GM12878 (cell line): ENCODE measurements at regions not wholly inside any gene's neighbourhood (a gene's known extent, or its start where the extent isn't known, plus 50 kb on each side); places are given as distances from the start of the nearest gene placed in this dataset.
A peak's percentile ranks its signal among the peaks of the same experiment; 100 is the strongest.

Experiments
- BRCA1 ChIP-seq: IDR thresholded peaks from 2 replicates; pipeline ENCODE4 v1.6.1; 2011; ENCODE audit warnings: low read depth, low read length, improper control_type of control experiment
- GABPA ChIP-seq: IDR thresholded peaks from 2 replicates; pipeline ENCODE4 v1.6.1; 2014; ENCODE audit warnings: antibody characterized with exemption, low read depth, mild to moderate bottlenecking, inconsistent platforms
- GATAD2B ChIP-seq: fragments of 450-650 bp; conservative IDR thresholded peaks from 2 replicates; pipeline ENCODE4 v1.6.1; 2017; ENCODE audit warnings: low read depth, mild to moderate bottlenecking, moderate library complexity
- MEF2A ChIP-seq: IDR thresholded peaks from 2 replicates; pipeline ENCODE4 v1.6.1; 2011; ENCODE audit warnings: low read depth, mild to moderate bottlenecking, low read length, moderate library complexity; ENCODE audit not compliant: insufficient read depth
- MTA3 ChIP-seq: IDR thresholded peaks from 2 replicates; pipeline ENCODE4 v1.6.1; 2012; ENCODE audit warnings: low read length, inconsistent platforms, borderline replicate concordance
- MXI1 ChIP-seq: fragments of 150-350 bp; IDR thresholded peaks from 2 replicates; pipeline ENCODE4 v1.6.1; 2011; ENCODE audit warnings: low read depth, mild to moderate bottlenecking, inconsistent platforms, low read length, improper control_type of control experiment
- NR2C1 ChIP-seq: fragments of 450-650 bp; IDR thresholded peaks from 2 replicates; pipeline ENCODE4 v1.6.1; 2017; ENCODE audit warnings: antibody characterized with exemption, mild to moderate bottlenecking, moderate library complexity
- RAD51 ChIP-seq: fragments of 450-650 bp; IDR thresholded peaks from 2 replicates; pipeline ENCODE4 v1.6.1; 2016; ENCODE audit warnings: moderate library complexity, mild to moderate bottlenecking, inconsistent platforms
- RFX5 ChIP-seq: IDR thresholded peaks from 2 replicates; pipeline ENCODE4 v1.6.1; 2011; ENCODE audit warnings: low read depth, low read length, improper control_type of control experiment
- SIN3A ChIP-seq: IDR thresholded peaks from 2 replicates; pipeline ENCODE4 v1.6.1; 2012; ENCODE audit warnings: low read depth, low read length, improper control_type of control experiment
- TBL1XR1 ChIP-seq: IDR thresholded peaks from 2 replicates; pipeline ENCODE4 v1.6.1; 2012; ENCODE audit warnings: low read depth, low read length, improper control_type of control experiment
- ZNF622 ChIP-seq: fragments of 450-650 bp; IDR thresholded peaks from 2 replicates; pipeline ENCODE4 v1.6.1; 2017; ENCODE audit warnings: mild to moderate bottlenecking, inconsistent platforms
- TF ChIP-seq, protein P1 (sequence below): fragments of 450-650 bp; IDR thresholded peaks from 2 replicates; pipeline ENCODE4 v1.6.1; 2017; ENCODE audit warnings: borderline replicate concordance
- TF ChIP-seq, protein P2 (sequence below): IDR thresholded peaks from 2 replicates; pipeline ENCODE4 v1.6.1; 2012; ENCODE audit warnings: low read length, inconsistent platforms
- TF ChIP-seq, protein P3 (sequence below): fragments of 450-650 bp; IDR thresholded peaks from 2 replicates; pipeline ENCODE4 v1.6.1; 2017; ENCODE audit warnings: mild to moderate bottlenecking, low read depth, inconsistent platforms; ENCODE audit not compliant: poor library complexity, severe bottlenecking
- TF ChIP-seq, protein P4 (sequence below): fragments of 450-650 bp; IDR thresholded peaks from 2 replicates; pipeline ENCODE4 v1.6.1; 2016; ENCODE audit warnings: mild to moderate bottlenecking, moderate library complexity, borderline replicate concordance
- TF ChIP-seq, protein P5 (sequence below): fragments of 450-650 bp; formaldehyde crosslinking; IDR thresholded peaks from 2 replicates; pipeline ENCODE4 v1.5.0; 2022; ENCODE audit warnings: mild to moderate bottlenecking, missing genetic modification characterization

DNA sequence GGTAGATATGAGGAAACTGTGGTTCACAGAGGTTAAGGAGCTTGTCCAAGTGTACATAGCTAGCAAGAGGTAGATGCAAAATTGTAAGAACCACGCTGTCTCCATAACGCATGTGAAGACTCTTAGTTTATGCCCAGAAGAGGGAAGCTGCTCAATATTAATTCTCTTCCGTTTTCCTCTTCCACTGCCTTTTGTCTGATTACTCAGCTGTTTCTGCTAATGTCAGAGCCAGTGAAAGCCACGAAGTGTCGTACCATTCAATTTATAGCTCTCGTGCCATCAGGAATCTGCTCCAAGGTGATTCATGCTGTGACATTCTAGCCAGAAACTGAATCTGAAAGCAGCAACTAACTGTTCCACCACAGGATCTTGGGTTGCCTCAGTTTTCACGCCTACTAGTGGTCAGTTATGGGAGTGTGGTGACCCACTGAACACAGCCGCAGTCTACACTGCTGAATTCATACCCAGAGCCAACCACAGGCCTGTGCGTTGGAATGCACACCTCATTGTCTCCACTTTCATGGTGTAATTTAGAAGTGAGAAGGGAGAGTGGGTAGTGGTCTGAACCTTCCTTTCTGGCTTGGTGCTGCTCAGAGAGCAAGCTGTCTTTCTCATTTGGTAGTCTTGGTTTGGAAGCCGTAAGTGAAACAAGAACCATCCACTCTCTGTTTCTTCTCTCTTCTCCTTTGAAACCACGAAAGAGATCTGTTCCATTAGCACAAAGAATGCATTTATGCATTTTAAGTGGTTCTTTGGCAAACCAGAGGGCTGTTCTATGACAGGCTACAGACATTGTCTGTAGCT lies 74.2 kb upstream of the NAP1L1 start (continued):
- TF ChIP-seq, protein P1, sequence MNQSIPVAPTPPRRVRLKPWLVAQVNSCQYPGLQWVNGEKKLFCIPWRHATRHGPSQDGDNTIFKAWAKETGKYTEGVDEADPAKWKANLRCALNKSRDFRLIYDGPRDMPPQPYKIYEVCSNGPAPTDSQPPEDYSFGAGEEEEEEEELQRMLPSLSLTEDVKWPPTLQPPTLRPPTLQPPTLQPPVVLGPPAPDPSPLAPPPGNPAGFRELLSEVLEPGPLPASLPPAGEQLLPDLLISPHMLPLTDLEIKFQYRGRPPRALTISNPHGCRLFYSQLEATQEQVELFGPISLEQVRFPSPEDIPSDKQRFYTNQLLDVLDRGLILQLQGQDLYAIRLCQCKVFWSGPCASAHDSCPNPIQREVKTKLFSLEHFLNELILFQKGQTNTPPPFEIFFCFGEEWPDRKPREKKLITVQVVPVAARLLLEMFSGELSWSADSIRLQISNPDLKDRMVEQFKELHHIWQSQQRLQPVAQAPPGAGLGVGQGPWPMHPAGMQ = peak; percentile 61; the same call in 1 of the 2 replicates
- TF ChIP-seq, protein P2, sequence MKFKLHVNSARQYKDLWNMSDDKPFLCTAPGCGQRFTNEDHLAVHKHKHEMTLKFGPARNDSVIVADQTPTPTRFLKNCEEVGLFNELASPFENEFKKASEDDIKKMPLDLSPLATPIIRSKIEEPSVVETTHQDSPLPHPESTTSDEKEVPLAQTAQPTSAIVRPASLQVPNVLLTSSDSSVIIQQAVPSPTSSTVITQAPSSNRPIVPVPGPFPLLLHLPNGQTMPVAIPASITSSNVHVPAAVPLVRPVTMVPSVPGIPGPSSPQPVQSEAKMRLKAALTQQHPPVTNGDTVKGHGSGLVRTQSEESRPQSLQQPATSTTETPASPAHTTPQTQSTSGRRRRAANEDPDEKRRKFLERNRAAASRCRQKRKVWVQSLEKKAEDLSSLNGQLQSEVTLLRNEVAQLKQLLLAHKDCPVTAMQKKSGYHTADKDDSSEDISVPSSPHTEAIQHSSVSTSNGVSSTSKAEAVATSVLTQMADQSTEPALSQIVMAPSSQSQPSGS = peak; percentile 97
- TF ChIP-seq, protein P3, sequence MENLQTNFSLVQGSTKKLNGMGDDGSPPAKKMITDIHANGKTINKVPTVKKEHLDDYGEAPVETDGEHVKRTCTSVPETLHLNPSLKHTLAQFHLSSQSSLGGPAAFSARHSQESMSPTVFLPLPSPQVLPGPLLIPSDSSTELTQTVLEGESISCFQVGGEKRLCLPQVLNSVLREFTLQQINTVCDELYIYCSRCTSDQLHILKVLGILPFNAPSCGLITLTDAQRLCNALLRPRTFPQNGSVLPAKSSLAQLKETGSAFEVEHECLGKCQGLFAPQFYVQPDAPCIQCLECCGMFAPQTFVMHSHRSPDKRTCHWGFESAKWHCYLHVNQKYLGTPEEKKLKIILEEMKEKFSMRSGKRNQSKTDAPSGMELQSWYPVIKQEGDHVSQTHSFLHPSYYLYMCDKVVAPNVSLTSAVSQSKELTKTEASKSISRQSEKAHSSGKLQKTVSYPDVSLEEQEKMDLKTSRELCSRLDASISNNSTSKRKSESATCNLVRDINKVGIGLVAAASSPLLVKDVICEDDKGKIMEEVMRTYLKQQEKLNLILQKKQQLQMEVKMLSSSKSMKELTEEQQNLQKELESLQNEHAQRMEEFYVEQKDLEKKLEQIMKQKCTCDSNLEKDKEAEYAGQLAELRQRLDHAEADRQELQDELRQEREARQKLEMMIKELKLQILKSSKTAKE = peak; percentile 95
- TF ChIP-seq NR2C1 = no peak
- peak; percentile 28; the same call in 1 of the 2 replicates for TF ChIP-seq RAD51
- peak; percentile 89; the same call in 1 of the 2 replicates for TF ChIP-seq TBL1XR1
- TF ChIP-seq SIN3A = no peak
- TF ChIP-seq MXI1 = peak; percentile 19; the same call in 1 of the 2 replicates
- TF ChIP-seq BRCA1 = no peak
- peak; percentile 68 for TF ChIP-seq MEF2A
- 0 out of 2 replicates have a peak, but pooled peaks have one; percentile 27 for TF ChIP-seq GABPA
- TF ChIP-seq, protein P4, sequence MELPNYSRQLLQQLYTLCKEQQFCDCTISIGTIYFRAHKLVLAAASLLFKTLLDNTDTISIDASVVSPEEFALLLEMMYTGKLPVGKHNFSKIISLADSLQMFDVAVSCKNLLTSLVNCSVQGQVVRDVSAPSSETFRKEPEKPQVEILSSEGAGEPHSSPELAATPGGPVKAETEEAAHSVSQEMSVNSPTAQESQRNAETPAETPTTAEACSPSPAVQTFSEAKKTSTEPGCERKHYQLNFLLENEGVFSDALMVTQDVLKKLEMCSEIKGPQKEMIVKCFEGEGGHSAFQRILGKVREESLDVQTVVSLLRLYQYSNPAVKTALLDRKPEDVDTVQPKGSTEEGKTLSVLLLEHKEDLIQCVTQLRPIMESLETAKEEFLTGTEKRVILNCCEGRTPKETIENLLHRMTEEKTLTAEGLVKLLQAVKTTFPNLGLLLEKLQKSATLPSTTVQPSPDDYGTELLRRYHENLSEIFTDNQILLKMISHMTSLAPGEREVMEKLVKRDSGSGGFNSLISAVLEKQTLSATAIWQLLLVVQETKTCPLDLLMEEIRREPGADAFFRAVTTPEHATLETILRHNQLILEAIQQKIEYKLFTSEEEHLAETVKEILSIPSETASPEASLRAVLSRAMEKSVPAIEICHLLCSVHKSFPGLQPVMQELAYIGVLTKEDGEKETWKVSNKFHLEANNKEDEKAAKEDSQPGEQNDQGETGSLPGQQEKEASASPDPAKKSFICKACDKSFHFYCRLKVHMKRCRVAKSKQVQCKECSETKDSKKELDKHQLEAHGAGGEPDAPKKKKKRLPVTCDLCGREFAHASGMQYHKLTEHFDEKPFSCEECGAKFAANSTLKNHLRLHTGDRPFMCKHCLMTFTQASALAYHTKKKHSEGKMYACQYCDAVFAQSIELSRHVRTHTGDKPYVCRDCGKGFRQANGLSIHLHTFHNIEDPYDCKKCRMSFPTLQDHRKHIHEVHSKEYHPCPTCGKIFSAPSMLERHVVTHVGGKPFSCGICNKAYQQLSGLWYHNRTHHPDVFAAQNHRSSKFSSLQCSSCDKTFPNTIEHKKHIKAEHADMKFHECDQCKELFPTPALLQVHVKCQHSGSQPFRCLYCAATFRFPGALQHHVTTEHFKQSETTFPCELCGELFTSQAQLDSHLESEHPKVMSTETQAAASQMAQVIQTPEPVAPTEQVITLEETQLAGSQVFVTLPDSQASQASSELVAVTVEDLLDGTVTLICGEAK = 0 out of 2 replicates have a peak, but pooled peaks have one; percentile 24
- no peak for TF ChIP-seq RFX5
- TF ChIP-seq, protein P5, sequence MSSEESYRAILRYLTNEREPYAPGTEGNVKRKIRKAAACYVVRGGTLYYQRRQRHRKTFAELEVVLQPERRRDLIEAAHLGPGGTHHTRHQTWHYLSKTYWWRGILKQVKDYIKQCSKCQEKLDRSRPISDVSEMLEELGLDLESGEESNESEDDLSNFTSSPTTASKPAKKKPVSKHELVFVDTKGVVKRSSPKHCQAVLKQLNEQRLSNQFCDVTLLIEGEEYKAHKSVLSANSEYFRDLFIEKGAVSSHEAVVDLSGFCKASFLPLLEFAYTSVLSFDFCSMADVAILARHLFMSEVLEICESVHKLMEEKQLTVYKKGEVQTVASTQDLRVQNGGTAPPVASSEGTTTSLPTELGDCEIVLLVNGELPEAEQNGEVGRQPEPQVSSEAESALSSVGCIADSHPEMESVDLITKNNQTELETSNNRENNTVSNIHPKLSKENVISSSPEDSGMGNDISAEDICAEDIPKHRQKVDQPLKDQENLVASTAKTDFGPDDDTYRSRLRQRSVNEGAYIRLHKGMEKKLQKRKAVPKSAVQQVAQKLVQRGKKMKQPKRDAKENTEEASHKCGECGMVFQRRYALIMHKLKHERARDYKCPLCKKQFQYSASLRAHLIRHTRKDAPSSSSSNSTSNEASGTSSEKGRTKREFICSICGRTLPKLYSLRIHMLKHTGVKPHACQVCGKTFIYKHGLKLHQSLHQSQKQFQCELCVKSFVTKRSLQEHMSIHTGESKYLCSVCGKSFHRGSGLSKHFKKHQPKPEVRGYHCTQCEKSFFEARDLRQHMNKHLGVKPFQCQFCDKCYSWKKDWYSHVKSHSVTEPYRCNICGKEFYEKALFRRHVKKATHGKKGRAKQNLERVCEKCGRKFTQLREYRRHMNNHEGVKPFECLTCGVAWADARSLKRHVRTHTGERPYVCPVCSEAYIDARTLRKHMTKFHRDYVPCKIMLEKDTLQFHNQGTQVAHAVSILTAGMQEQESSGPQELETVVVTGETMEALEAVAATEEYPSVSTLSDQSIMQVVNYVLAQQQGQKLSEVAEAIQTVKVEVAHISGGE (CRISPR knock-in tag) = no peak
- TF ChIP-seq MTA3 = peak; percentile 94
- peak; percentile 91 for TF ChIP-seq GATAD2B
- no peak for TF ChIP-seq ZNF622
